GM21717 (cell line): ENCODE measurements at regions not wholly inside any gene's neighbourhood (a gene's known extent, or its start where the extent isn't known, plus 50 kb on each side); places are given as distances from the start of the nearest gene placed in this dataset.
"Not testable (repeated sequence)": the region's sequence is repeated elsewhere in the genome, so short reads cannot be mapped to it uniquely, and the experiment has no call there.

Source experiments
- ATAC-seq: cut with Tn5 transposase; IDR thresholded peaks from one replicate; pipeline ENCODE4 v1.9.1; 2021; ENCODE audit warnings: mild to moderate bottlenecking, moderate library complexity; ENCODE audit not compliant: unreplicated experiment

DNA sequence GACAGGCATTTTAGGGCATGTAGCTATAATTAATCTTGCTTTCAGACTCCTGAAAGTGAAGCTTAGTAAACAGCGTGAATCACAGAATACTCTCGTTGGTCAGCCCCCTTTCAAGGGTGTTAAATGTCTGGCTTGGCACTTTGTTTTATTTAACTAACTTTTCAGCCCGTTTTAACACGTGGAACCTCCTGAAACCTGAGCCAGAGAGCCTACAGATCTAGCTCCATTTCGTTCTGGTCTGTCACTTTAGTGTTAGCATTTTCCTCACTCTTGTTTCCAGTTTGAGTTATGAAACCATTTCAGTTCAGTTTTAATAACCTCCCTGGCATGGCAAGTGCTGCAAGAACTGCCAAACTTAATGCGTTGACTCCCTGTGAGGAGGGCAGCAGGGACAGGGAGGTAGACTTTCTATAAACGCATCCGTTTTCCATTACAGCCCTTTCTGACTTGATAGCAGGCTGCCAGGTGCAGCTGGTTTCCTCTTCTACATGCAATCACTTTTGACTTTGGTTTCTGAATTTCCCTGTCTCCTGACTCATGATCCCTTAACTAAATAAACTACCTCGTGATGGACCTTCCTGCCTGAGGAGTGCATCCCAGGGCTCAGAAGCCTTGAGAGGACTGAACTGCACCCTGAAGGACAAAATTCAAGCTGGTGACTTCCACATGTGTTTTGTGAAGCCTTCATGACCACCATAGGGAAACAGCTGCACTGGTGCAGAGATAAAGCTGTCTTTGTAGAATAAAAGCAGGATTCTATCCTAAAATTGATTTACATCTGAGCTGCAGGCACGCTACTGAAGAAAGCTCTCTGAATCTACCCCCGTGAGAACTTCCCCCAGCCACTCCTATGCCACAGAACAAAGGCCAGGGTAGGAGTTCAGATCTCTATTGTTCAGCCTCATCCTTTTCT is 192.6 kb downstream of the DLEU7 start:
- ATAC-seq = no peak

DNA sequence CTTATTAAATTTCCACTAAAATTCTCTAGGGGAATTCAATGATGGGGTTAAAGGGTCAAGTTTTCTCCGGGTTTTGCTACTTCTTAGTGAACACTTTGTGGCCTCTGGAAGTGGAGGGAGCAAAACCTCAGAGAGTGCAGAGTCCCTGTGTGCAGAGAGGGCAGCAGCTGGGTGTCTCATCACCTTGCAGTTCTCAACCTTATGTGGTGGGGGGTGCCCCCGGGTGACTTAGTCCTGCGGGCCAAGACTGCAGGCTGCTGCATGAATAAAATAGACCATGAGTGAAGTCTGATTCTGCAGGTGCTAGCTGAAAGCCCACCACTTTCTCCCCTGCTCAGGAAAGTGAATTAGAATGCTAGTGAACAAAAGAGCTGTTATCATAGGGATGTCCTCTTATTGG is 191.6 kb downstream of the DLEU7 start:
- no peak for ATAC-seq

DNA sequence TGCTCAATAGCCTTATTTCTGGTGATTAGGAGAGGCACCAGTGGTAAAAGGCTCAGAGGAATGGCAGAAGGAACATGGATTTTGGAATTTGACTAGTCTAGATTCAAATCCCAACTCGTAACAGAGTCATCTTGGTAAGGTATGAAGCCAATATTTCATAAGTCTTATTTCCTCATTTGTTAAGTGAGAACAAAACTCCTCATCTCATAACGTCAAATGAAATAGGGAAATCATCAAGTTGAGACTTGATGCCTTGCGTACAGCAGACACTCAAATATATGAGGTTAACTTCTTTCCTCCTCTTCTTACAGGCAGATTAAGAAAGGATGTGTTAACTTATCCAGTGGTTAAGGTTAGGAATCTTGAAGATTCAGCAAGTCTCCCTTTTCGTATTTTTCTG is 189.2 kb downstream of the DLEU7 start:
- ATAC-seq = no peak

DNA sequence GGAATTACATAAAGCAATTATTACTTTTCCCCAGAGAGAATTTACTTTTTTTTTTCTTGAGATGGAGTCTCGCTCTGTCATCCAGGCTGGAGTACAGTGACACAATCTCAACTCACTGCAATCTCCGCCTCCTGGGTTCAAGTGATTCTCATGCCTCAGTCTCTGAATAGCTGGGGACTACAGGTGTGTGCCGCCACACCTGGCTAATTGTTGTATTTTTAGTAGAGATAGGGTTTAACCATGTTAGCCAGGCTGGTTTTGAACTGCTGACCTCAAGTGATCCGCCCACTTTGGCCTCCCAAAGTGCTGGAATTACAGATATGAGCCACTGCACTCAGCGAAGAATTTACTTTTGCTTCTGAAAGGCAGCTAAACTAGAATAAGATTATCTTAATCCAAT is 181.6 kb downstream of the DLEU7 start:
- not testable (repeated sequence) for ATAC-seq

DNA sequence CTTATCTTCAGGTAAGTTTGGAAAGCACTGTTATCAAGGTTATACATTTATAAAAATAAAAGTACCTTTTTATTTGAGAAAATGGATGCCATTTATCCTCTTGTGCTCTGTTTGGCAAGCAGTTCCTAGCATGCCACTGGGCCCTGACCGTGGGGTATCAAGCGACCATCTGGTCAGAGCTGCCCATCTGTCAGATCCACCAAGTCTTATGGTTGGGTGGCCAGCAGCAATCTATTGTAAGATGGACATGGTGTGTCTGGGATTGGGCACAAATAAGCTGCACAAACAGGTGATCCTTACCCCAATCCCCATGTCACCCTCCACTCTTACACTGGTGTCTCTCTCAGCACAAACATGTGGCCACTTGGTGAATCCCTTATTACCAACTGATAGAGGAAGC is 178.5 kb downstream of the DLEU7 start:
- no peak for ATAC-seq

DNA sequence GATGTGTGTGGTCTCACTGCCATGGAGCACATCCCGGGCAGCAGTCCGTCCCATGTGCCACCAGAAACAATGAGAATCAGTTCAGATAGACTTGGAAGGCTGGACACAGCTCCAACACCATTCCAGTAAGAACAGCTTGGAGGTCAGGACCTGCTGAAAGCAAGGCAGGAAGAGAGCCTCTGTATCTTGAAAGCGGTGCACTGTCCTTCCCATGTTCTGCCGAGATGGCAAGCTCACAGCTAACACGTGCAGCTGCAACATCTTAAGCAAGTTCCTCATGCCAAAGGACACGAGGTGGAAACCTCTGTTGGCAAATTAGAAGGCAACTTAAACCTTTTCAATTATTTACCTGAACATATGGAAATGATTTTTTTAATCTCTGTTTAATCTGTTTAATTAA is 175.4 kb downstream of the DLEU7 start:
- no peak for ATAC-seq

DNA sequence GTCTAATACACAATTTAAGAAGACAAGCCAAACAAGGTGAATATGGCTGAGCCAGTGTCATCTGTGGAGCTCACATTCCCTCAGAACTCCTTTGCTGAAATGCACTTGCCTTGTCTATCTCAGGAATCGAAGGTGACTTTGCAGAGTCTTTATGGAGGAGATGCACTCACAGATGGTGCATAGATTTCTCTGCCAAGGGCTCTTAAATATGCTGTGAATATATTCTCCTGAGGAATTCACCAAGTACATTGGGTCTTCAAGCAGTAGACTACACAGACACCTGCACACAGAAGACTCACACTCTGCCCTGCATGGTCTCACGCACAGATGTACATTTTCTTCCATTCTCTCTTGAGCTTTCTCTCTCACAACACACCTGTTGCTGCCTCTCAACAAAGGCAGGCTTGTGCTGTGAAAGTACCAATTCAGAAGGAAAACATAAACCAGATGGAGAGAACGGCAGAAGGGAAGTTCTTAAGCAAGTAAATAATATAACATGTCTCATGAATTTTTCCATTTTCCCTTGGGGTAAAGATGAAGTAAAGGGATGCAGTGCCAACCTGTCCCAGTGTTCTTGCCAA is 174.7 kb downstream of the DLEU7 start:
- no peak for ATAC-seq

DNA sequence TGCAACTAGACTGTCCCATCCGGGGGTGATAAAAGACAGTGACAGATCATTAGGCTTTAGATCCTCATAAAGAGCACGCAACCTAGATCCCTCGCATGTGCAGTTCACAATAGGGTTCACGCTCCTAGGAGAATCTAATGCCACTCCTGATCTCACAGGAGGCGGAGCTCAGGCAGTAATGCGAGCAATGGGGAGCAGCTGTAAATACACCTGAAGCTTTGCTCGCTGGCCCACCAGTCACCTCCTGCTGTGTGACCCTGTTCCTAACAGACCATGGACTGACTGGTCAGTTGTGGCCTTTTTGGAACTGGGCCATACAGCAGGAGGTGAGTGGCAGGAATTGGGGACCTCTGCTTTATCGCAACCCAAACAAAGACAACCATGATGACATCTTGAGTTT is 173.2 kb downstream of the DLEU7 start:
- ATAC-seq = no peak

DNA sequence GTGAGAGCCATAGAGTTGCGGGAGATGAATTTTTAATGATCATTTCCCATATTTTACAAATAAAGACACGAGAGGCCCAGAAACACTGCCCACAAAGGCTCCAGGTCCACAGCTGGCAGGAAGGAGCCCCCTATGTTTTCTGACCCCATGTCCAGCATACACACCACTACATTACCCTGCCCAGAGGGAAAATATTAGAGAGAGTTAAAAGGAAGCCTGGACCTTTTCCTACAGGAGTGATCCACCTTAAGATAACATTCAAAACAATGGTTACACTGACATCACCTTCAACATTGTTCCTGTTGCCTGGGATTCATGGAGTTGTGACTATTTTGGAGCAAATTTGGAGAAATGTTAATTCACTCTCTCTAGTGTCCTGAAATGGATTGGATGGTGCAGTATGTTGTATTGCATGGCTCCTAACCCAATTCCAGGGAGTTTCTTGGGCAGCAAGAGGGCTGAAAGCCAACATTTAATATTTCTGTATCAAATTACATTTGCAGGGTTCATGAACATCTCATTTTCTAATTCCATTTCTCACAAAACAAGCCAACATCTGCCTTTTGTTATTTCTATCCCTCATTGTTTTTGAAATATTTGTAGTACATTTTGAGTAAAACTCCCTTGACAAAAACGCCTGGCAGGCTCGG is 172.5 kb downstream of the DLEU7 start:
- no peak for ATAC-seq

DNA sequence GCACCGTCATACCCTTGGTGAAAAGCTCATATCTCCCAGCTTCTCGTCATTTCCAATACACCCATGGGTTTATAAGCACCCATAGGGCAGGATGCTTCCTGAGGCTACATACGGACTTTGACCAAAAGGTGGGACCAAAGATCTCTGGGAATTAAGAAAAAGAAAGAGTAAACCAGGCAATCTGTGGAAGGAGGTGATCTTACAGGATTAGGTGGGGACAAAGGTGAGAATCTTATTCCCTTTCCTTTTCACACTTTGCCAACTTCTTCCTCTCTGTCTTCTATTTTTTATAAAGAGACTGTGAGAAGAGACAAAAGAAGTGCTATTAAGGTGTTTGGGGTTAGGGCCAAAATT is 172.0 kb downstream of the DLEU7 start:
- ATAC-seq = no peak

DNA sequence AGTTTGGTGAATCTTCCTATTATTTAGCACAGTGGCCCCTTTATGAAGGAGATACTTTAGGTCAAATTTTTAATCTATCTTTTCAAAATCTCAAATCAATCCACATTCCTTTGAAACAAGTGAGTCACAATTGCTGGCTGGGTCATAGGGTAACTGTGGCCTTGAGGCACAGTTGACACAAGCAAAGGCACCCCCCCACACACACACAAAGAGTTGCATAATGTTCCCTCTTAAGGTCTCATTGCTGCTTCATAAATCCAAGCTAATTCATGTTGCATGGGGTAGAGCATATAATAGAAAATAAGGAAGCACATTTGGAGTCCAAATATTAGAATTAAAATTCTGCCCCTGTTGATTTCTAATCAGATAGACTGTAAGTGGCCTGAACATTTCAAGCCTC is 171.5 kb downstream of the DLEU7 start:
- ATAC-seq = no peak

DNA sequence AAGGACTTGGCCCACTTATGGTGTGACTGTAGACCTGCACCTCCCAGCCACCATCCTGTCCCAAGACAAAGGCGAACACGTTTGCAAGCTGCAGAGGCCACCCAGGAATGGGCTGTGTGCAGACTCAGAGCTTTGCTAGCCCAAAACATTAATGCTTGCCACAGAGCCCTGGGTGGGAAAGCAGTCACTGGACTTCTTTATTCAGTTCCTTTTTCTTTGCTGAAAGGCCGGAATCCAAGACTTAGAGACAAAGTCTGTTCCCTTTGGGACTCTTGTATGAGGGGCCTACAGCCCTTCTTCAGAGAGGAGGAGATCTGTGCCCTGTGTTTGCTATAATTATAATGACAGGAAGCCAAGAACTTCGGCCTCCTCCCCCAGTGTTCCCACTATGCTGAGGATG is 167.8 kb downstream of the DLEU7 start:
- ATAC-seq = no peak

DNA sequence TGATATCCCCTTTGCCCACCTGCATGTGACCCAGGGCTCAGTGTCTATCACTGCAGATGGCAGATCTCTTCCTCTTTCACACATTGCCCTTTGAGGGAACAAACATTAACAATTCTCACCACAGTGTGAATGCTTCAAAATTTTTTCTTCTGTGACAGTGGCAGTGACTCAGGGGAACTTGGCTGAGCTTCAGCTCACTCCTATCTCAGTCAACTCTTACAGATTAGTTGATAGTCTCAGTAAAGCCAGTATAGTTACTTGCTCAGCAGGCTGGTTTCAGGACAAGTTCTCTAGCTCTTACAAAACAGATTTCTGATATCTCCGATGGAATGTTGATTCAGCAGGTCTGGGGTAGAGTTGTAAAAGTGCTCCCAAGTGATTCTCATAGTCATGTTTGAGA is 166.9 kb downstream of the DLEU7 start:
- ATAC-seq = no peak

DNA sequence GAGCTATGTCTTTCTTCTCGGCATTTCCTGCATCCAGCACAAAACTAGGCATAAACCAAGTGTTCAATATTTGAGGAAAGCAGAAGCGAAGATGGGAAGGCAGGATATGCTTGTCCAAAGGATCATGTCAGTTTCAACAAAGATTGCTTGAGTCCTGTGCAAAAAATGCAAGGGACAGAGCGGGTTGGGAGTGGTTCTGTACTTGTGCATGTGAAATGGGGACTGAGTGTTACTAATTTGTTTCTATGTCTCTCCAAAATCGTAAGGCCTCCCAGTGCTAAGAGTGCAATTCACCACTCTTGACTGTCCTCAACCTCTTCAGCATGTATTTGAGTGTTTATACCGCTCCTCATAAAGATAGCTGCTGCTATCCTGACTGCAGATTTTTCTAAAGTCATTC is 166.2 kb downstream of the DLEU7 start:
- no peak for ATAC-seq

DNA sequence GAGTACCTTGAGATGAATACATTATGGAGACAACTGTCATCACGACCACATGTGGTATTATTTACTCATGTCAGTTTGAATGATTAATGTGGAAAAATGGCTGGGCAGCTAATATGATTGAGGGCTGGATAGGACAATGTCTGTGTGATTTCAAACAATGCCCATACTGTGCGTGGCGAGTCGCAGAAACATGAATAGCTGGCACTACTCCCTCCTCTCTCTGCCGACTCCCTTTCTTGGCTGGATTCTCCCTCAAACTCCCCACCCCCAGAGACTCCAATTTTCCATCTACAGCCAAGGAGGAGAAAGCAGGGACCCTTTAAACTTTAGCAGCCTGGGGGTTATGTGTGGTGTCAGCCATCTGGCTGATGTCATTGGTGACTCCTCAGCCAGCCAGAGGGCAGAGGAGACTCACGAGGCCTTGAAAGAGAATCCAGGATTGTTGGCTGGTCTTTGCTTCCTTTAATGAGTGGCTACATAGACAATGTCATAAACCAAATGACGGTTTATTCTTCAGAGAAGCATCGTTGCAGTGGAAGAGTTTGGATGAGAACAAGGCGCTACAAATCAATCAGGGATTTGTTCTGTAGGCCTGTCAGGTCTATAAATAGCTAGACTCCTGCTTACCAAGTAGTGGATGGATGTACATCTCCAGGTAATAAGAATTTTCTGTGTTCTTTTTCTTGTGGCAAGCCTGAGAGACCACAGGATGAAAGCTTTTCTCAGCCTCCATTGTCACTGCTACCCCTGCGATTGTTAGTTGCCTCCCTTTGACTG is 165.6 kb downstream of the DLEU7 start:
- no peak for ATAC-seq

DNA sequence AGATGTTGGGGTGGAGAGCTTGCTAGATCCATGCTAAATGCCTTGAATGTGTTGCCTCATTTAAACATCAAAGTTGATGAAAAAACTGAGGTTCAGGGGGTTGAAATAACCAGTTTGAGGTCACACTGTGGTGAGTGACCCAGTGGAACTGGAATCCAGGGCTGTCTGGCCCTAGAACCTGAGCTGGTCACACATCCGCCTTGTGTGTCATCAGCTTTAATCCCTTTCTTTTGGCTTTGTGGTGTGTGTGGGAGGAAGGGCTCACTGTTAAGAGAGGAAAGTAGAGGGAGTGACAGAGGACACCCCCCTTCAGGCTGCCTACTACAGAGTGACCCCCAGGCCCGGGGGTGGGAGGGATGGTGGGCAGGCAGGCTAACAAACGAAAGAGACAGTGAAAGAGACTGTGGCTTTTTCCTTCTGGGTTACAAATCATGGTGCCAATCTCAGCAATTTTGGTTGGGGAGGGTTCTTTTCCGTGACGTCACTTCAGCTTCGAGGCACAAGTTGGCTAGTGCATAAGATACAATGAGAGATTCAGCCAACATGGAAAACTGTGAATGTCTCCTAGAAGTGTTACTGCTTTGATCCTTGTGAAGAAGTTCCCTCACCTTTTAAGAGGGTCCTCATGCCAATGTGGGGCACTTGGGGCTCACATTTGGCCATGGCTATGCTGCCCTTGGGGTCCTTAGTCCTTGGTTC is 164.9 kb downstream of the DLEU7 start:
- no peak for ATAC-seq

DNA sequence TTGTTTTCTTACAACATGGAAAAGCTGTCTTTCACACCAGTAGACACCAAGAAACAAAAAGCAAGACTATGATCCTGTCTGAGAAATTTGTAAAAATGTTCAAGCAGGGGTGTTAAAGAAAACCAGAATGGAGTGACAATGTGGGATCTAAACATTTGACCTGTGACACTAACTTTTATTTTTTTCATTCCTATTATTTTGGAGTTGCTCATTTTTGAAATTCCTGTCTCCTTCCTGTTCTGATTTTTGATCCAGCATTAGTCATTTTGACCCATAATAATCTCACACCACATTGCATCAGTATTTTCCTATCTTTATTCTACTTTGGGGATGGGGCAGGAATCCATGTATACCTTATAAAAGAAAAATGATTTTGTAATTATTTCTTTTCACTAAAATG is 164.2 kb downstream of the DLEU7 start:
- no peak for ATAC-seq

DNA sequence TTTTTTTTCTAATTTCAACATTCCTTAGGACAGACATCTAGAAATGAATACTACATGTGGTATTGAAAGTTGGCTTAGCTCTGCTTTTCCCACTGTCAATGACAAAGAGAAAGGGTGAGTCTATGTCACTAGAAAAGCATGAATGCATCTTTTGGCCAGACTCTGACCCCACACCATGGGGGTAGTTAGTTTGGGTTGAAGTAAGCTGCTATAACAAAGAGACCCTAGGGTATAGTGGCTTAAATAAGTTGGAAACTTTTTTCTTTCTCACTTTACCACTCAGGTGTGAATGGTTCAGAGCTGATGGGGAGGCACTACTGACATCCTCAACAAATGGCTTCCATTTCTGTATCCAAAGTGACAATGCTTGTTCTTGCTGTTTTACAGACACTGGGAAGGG is 161.5 kb downstream of the DLEU7 start:
- ATAC-seq = no peak

DNA sequence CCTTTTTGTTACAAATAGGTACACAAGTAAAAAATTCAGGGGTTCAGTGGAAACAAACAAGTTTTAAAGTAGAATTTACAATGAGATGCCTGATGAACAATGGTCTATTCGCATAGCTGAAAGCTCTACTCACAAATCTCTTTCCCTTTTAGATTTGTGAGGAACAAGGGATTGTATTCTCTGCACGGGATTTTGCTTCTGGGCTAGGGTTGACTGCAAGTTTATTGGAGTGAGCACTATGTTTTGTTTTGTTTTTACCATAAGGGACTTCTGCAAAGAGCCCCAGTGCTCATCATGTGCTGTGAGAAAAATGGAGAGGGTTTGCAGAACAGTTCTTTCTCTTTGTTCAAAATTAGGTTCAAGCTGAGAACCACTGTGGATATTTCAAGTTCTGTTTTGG is 160.5 kb downstream of the DLEU7 start:
- ATAC-seq = no peak

DNA sequence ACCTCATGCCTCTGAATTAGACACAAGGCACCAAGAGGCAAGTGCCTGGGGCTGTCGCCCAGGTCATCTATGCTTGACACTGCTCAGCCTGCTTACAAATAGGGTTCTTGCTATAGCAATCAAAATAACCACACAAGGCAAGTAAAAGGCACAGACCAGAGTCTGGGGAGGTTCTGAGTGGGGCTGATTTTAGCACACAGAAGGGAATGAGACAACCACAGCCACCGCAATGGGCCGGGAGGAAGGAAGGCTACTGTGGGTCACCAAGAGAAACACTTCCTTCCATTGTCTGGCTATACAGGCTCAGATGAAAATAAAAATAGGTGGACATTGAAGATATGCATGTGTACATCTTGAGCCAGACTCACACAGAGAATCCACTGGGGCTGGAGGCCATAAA is 159.1 kb downstream of the DLEU7 start:
- no peak for ATAC-seq

DNA sequence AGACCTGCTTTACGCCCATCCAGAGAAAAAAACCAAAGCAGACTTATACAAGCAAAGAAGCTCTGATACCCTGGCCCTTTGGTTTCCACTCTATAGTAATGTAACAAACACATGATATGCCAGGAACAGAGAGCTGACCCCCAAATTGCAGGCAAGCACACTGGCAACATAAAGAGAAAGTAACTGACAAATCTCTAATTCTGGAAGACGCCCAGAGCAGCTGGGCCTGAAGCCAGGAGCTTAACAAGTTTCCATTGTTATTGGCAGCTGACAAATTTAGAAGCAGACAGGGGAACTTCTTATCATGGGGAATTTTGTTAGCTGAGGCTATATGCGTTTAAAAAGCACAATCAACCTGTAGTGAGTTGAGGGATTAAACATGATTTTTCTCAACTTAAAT is 158.0 kb downstream of the DLEU7 start:
- ATAC-seq = no peak
